ENCODE measurements at regions not wholly inside any gene's neighbourhood (a gene's known extent, or its start where the extent isn't known, plus 50 kb on each side); places are given as distances from the start of the nearest gene placed in this dataset.

DNA sequence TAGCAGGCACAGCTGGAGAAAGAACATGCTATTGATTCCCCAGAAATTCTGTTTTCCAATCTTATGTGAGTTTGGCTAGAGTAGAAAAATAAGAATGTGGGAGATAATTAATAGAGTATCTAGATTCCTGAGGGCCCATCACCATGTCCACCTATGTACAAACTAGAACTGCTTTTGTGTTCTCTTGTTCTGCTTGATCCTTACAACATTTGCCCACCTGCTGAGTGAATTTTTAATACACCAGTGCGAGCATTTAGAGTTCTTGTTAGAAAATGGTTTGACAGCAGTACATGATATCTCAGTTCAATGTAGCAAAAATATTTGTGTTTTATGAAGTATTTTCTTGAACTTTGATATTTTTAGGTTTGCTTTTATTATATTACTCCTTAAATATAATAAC lies 52.3 kb upstream of the SPAG16 start:
- TF ChIP-seq, protein P1, sequence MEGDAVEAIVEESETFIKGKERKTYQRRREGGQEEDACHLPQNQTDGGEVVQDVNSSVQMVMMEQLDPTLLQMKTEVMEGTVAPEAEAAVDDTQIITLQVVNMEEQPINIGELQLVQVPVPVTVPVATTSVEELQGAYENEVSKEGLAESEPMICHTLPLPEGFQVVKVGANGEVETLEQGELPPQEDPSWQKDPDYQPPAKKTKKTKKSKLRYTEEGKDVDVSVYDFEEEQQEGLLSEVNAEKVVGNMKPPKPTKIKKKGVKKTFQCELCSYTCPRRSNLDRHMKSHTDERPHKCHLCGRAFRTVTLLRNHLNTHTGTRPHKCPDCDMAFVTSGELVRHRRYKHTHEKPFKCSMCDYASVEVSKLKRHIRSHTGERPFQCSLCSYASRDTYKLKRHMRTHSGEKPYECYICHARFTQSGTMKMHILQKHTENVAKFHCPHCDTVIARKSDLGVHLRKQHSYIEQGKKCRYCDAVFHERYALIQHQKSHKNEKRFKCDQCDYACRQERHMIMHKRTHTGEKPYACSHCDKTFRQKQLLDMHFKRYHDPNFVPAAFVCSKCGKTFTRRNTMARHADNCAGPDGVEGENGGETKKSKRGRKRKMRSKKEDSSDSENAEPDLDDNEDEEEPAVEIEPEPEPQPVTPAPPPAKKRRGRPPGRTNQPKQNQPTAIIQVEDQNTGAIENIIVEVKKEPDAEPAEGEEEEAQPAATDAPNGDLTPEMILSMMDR (IDR thresholded peaks at IDR 0.05; ENCODE audit: poor library complexity): no peak
- TF ChIP-seq EZH2 (IDR thresholded peaks at IDR 0.05; ENCODE audit: borderline replicate concordance): no peak
